Uterus (tissue), 3 donors: ENCODE measurements at regions not wholly inside any gene's neighbourhood (a gene's known extent, or its start where the extent isn't known, plus 50 kb on each side); places are given as distances from the start of the nearest gene placed in this dataset.

Experiments used
- DNase-seq, 2 donors: peaks; one replicate each; pipeline ENCODE4 v3.0.0-alpha.2; 2019 to 2020
- H3K27ac ChIP-seq, 2 donors: fragments of 200-600 bp; sonication (generic); 1 replicate in 1 of 2; 2 replicates in 1 of 2; pipeline ENCODE4 v1.5.1; 2016 to 2018
- H3K27me3 ChIP-seq, 2 donors: fragments of 200-600 bp; sonication (generic); one replicate each; pipeline ENCODE4 v1.5.1; 2018 to 2019; ENCODE audit warnings: control low read depth in 1 of 2
- H3K36me3 ChIP-seq, 2 donors: fragments of 200-600 bp; sonication (generic); one replicate each; pipeline ENCODE4 v1.5.1; 2019; ENCODE audit warnings: control low read depth in 1 of 2
- H3K4me1 ChIP-seq, 2 donors: fragments of 200-600 bp; sonication (generic); one replicate each; pipeline ENCODE4 v1.5.1; 2018 to 2019; ENCODE audit warnings: control low read depth in 1 of 2
- H3K4me3 ChIP-seq, 2 donors: fragments of 200-600 bp; sonication (generic); 1 replicate in 1 of 2; 2 replicates in 1 of 2; pipeline ENCODE4 v1.5.1; 2018 to 2019; ENCODE audit warnings: mild to moderate bottlenecking in 1 of 2
- H3K9me3 ChIP-seq, 2 donors: fragments of 200-600 bp; sonication (generic); one replicate each; pipeline ENCODE4 v1.5.1; 2019; ENCODE audit warnings: control low read depth in 1 of 2
- CTCF ChIP-seq, 4 experiments: fragments of 200-600 bp in 2 of 4; fragments of 450-650 bp in 2 of 4; sonication (generic) in 2 of 4; IDR thresholded peaks; one replicate each; pipeline ENCODE4 v1.5.1; 2016 to 2019; ENCODE audit warnings: antibody characterized with exemption in 4 of 4, mild to moderate bottlenecking in 2 of 4, moderate library complexity in 1 of 4
- POLR2A ChIP-seq, 2 donors: fragments of 450-650 bp; IDR thresholded peaks; one replicate each; pipeline ENCODE4 v1.6.1; 2016; ENCODE audit warnings: antibody characterized with exemption in 2 of 2, mild to moderate bottlenecking in 1 of 2, moderate library complexity in 1 of 2
- intact Hi-C: fragments of 100-400 bp; cut with DNase I; formaldehyde crosslinking; loops from one replicate; pipeline ENCODE4 v1.15.1; 2023; ENCODE audit warnings: low total_unique reads
- donor health status: DM: yes; HTN: yes; CAD: no.

- TF ChIP-seq POLR2A (IDR thresholded peaks at IDR 0.05), result no peak
- TF ChIP-seq CTCF (IDR thresholded peaks at IDR 0.05), result no peak
- intact Hi-C loops, result no loop called here
- H3K4me3 ChIP-seq, result no peak overlapping the region
- H3K36me3 ChIP-seq, result no peaks in the 10 kb centered on the region
- H3K27ac ChIP-seq, result no peak overlapping the region
- H3K27me3 ChIP-seq, result no peaks in the 10 kb centered on the region
- no peak for DNase-seq
- no peaks in the 10 kb centered on the region for H3K4me1 ChIP-seq
- no peaks in the 10 kb centered on the region for H3K9me3 ChIP-seq
Measured at GRCh38 chr13:73317140-73317539, 258.3 kb downstream of the KLF5 start.

- intact Hi-C loops, result no loop called here
- Histone ChIP-seq H3K9me3 (no peaks in the 10 kb centered on the region), H3K27me3 (no peaks in the 10 kb centered on the region), H3K4me3 (no peak overlapping the region), H3K36me3 (no peaks in the 10 kb centered on the region), H3K27ac (no peak overlapping the region), H3K4me1 (no peaks in the 10 kb centered on the region)
- TF ChIP-seq POLR2A (IDR thresholded peaks at IDR 0.05) (no peak), CTCF (IDR thresholded peaks at IDR 0.05) (no peak)
- DNase-seq, result no peak
Measured at GRCh38 chr13:73310366-73310765, 251.6 kb downstream of the KLF5 start.

GRCh38 chr13:73307481-73307880 lies 248.7 kb downstream of the KLF5 start:
- Histone ChIP-seq H3K27ac (no peak overlapping the region), H3K4me3 (no peak overlapping the region), H3K4me1 (no peaks in the 10 kb centered on the region), H3K9me3 (no peaks in the 10 kb centered on the region), H3K36me3 (no peaks in the 10 kb centered on the region), H3K27me3 (no peaks in the 10 kb centered on the region)
- TF ChIP-seq POLR2A (IDR thresholded peaks at IDR 0.05) (no peak), CTCF (IDR thresholded peaks at IDR 0.05) (no peak)
- intact Hi-C loops, result no loop called here
- DNase-seq, result no peak

- no peaks in the 10 kb centered on the region for H3K9me3 ChIP-seq
- H3K4me1 ChIP-seq, result no peaks in the 10 kb centered on the region
- H3K27ac ChIP-seq, result no peak overlapping the region
- intact Hi-C loops, result no loop called here
- H3K36me3 ChIP-seq, result no peaks in the 10 kb centered on the region
- TF ChIP-seq CTCF (IDR thresholded peaks at IDR 0.05) (no peak), POLR2A (IDR thresholded peaks at IDR 0.05) (no peak)
- no peak for DNase-seq
- no peaks in the 10 kb centered on the region for H3K27me3 ChIP-seq
- H3K4me3 ChIP-seq, result no peak overlapping the region
Measured at GRCh38 chr13:73306688-73307087, 247.9 kb downstream of the KLF5 start.

GRCh38 chr13:73304442-73304841 lies 245.6 kb downstream of the KLF5 start:
- no peaks in the 10 kb centered on the region for H3K27me3 ChIP-seq
- no peak for DNase-seq
- H3K9me3 ChIP-seq, result no peaks in the 10 kb centered on the region
- H3K4me1 ChIP-seq, result no peaks in the 10 kb centered on the region
- no peak overlapping the region for H3K27ac ChIP-seq
- H3K36me3 ChIP-seq, result no peaks in the 10 kb centered on the region
- TF ChIP-seq POLR2A (IDR thresholded peaks at IDR 0.05), result no peak
- TF ChIP-seq CTCF (IDR thresholded peaks at IDR 0.05), result no peak
- H3K4me3 ChIP-seq, result no peak overlapping the region
- intact Hi-C loops, result no loop called here
